Spleen (tissue), 7 donors: ENCODE measurements at regions not wholly inside any gene's neighbourhood (a gene's known extent, or its start where the extent isn't known, plus 50 kb on each side); places are given as distances from the start of the nearest gene placed in this dataset.

Experiments used
- POLR2A ChIP-seq, 3 donors: fragments of 450-650 bp; IDR thresholded peaks; one replicate each; pipeline ENCODE4 v1.5.1; 2017; ENCODE audit warnings: antibody characterized with exemption in 3 of 3, mild to moderate bottlenecking in 1 of 3
- POLR2AphosphoS5 ChIP-seq, 3 donors: sonication (generic); formaldehyde crosslinking; IDR thresholded peaks; one replicate each; pipeline ENCODE4 v1.5.1; 2017; ENCODE audit warnings: antibody characterized with exemption in 3 of 3
- TF ChIP-seq, protein P1 (sequence below), 11 experiments: fragments of 200-600 bp in 7 of 11; fragments of 450-650 bp in 4 of 11; sonication (generic) in 4 of 11; IDR thresholded peaks in 8 of 11; conservative IDR thresholded peaks in 3 of 11; 1 replicate in 7 of 11; 2 replicates in 4 of 11; pipeline versions ENCODE4 v1.4.0 to v1.8.0; 2016 to 2021; ENCODE audit warnings: antibody characterized with exemption in 11 of 11, inconsistent platforms in 4 of 11, mild to moderate bottlenecking in 1 of 11
- donor health status: DM: no; HTN: no; CAD: no; lungs with moderate emphysema.
- donor health status: DM: no; HTN: no; CAD: no.
- donor health status: DM: no; HTN: no; CAD: no.

DNA sequence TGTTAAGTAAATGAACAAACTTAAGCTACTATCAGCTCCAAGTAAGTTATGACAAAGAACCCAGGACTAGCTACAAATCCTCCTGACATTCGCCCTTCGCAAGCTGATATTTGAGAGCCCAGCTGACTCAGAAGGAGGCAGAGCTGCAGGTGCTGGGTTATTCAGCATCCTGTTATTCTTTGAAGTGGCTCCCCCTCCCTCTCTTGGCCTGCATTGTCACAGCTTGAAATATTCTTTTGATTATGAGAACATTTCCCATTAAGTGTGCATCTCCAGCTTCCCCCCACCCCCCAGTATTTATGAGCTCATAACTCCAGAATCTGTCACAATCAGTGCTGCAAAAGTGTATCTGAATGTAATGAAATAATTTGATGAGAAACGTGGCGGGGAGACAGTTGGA lies 78.8 kb upstream of the RALY start:
- TF ChIP-seq, protein P1, sequence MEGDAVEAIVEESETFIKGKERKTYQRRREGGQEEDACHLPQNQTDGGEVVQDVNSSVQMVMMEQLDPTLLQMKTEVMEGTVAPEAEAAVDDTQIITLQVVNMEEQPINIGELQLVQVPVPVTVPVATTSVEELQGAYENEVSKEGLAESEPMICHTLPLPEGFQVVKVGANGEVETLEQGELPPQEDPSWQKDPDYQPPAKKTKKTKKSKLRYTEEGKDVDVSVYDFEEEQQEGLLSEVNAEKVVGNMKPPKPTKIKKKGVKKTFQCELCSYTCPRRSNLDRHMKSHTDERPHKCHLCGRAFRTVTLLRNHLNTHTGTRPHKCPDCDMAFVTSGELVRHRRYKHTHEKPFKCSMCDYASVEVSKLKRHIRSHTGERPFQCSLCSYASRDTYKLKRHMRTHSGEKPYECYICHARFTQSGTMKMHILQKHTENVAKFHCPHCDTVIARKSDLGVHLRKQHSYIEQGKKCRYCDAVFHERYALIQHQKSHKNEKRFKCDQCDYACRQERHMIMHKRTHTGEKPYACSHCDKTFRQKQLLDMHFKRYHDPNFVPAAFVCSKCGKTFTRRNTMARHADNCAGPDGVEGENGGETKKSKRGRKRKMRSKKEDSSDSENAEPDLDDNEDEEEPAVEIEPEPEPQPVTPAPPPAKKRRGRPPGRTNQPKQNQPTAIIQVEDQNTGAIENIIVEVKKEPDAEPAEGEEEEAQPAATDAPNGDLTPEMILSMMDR (IDR thresholded peaks at IDR 0.05 in 8 of 11, conservative IDR thresholded peaks at IDR 0.05 in 3 of 11): no peak
- no peak for TF ChIP-seq POLR2AphosphoS5 (IDR thresholded peaks at IDR 0.05)
- no peak for TF ChIP-seq POLR2A (IDR thresholded peaks at IDR 0.05)
